Smooth muscle cell (in vitro differentiated cells): ENCODE measurements at regions not wholly inside any gene's neighbourhood (a gene's known extent, or its start where the extent isn't known, plus 50 kb on each side); places are given as distances from the start of the nearest gene placed in this dataset.

ENCODE experiments used
- DNase-seq: peaks from one replicate; lab custom pipeline; 2025; ENCODE audit not compliant: unreplicated experiment; lab: John Stamatoyannopoulos, UW
- H2AFZ ChIP-seq: fragments of 200-600 bp; sonication (generic); 2 replicates; pipeline ENCODE4 v1.6.0; 2016; ENCODE audit warnings: antibody characterized with exemption, low read depth, mild to moderate bottlenecking
- H3F3A ChIP-seq: fragments of 200-600 bp; sonication (generic); 2 replicates; pipeline ENCODE4 v1.6.0; 2017; ENCODE audit warnings: antibody characterized with exemption, low read depth
- H3K27ac ChIP-seq: fragments of 200-600 bp; sonication (generic); 2 replicates; pipeline ENCODE4 v1.5.1; 2016; ENCODE audit warnings: low read depth, mild to moderate bottlenecking
- H3K27me3 ChIP-seq: fragments of 200-600 bp; sonication (generic); 2 replicates; pipeline ENCODE4 v1.6.1; 2016; ENCODE audit warnings: low read depth, mild to moderate bottlenecking
- H3K36me3 ChIP-seq: fragments of 200-600 bp; sonication (generic); 2 replicates; pipeline ENCODE4 v1.5.1; 2016; ENCODE audit warnings: low read depth
- H3K4me1 ChIP-seq: fragments of 200-600 bp; sonication (generic); 2 replicates; pipeline ENCODE4 v1.5.1; 2016; ENCODE audit warnings: low read depth
- H3K4me2 ChIP-seq: fragments of 200-600 bp; sonication (generic); 2 replicates; pipeline ENCODE4 v1.6.0; 2016; ENCODE audit warnings: mild to moderate bottlenecking
- H3K4me3 ChIP-seq: fragments of 200-600 bp; sonication (generic); 2 replicates; pipeline ENCODE4 v1.5.1; 2016; ENCODE audit warnings: mild to moderate bottlenecking
- H3K79me2 ChIP-seq: fragments of 200-600 bp; sonication (generic); 2 replicates; pipeline ENCODE4 v1.6.0; 2016; ENCODE audit warnings: low read depth, mild to moderate bottlenecking
- H3K9ac ChIP-seq: fragments of 200-600 bp; sonication (generic); 2 replicates; pipeline ENCODE4 v1.6.0; 2016; ENCODE audit warnings: low read depth
- H3K9me3 ChIP-seq: fragments of 200-600 bp; sonication (generic); replicated peaks from 2 replicates; pipeline ENCODE4 v1.5.1; 2016; ENCODE audit warnings: low read depth
- H4K20me1 ChIP-seq: fragments of 200-600 bp; sonication (generic); 2 replicates; pipeline ENCODE4 v1.6.0; 2016; ENCODE audit warnings: low read depth
- CTCF ChIP-seq: fragments of 200-600 bp; sonication (generic); IDR thresholded peaks from 2 replicates; pipeline ENCODE4 v1.5.1; 2017; ENCODE audit warnings: borderline replicate concordance, mild to moderate bottlenecking, antibody characterized with exemption; ENCODE audit not compliant: insufficient read depth, poor library complexity, severe bottlenecking
- WGBS: methylation state at CpG from one replicate; pipeline ENCODE4 v1.1.7; 2016; ENCODE audit warnings: low lambda C conversion rate; 5-methylcytosine and 5-hydroxymethylcytosine counted together

- no peak for TF ChIP-seq CTCF
- no peak for DNase-seq
These were observed 122.6 kb upstream of the KLF4 start for GRCh38 chr9:107612136-107612535.

GRCh38 chr9:107609547-107609946, 120.0 kb upstream of the KLF4 start:
- no peak for TF ChIP-seq CTCF
- 90% methylated on average over 2 of the region's 2 CpGs for whole genome bisulfite sequencing
- Histone ChIP-seq H3K4me2 (no peak overlapping the region), H2AFZ (no peak overlapping the region), H3K27ac (no peak overlapping the region), H3K4me3 (no peak overlapping the region), H3K36me3 (no peaks in the 10 kb centered on the region), H3K4me1 (no peaks in the 10 kb centered on the region), H3K79me2 (no peaks in the 10 kb centered on the region), H3K27me3 (peaks cover 19% of the 10 kb centered on the region), H4K20me1 (no peaks in the 10 kb centered on the region), H3K9ac (no peak overlapping the region), H3F3A (no peaks in the 10 kb centered on the region), H3K9me3 (no peaks in the 10 kb centered on the region)
- DNase-seq, result no peak

More at GRCh38 chr9:107612136-107612535, 122.6 kb upstream of the KLF4 start:
- WGBS, result 63% methylated on average over 5 of the region's 5 CpGs
- Histone ChIP-seq H2AFZ (no peak overlapping the region), H3K27ac (no peak overlapping the region), H3K9ac (no peak overlapping the region), H3F3A (no peaks in the 10 kb centered on the region), H3K4me3 (no peak overlapping the region), H3K27me3 (peaks cover 11% of the 10 kb centered on the region), H4K20me1 (no peaks in the 10 kb centered on the region), H3K4me2 (no peak overlapping the region), H3K9me3 (no peaks in the 10 kb centered on the region), H3K4me1 (no peaks in the 10 kb centered on the region), H3K36me3 (no peaks in the 10 kb centered on the region), H3K79me2 (no peaks in the 10 kb centered on the region)

- TF ChIP-seq CTCF, result no peak
These were observed 116.7 kb upstream of the KLF4 start for GRCh38 chr9:107606149-107606790.

GRCh38 chr9:107605041-107605440, 115.5 kb upstream of the KLF4 start:
- no peaks in the 10 kb centered on the region for H3K79me2 ChIP-seq
- H2AFZ ChIP-seq, result no peak overlapping the region
- H4K20me1 ChIP-seq, result no peaks in the 10 kb centered on the region
- H3K4me2 ChIP-seq, result no peak overlapping the region
- 93% methylated on average over 4 of the region's 4 CpGs for WGBS
- H3K4me3 ChIP-seq, result no peak overlapping the region
- peaks cover 19% of the 10 kb centered on the region for H3K27me3 ChIP-seq
- TF ChIP-seq CTCF, result no peak
- no peaks in the 10 kb centered on the region for H3K9me3 ChIP-seq
- no peaks in the 10 kb centered on the region for H3K4me1 ChIP-seq
- H3K36me3 ChIP-seq, result no peaks in the 10 kb centered on the region
- no peak overlapping the region for H3K9ac ChIP-seq
- no peak for DNase-seq
- H3K27ac ChIP-seq, result no peak overlapping the region
- H3F3A ChIP-seq, result no peaks in the 10 kb centered on the region

More at GRCh38 chr9:107606149-107606790, 116.7 kb upstream of the KLF4 start:
- Histone ChIP-seq H3K36me3 (no peaks in the 10 kb centered on the region), H4K20me1 (no peaks in the 10 kb centered on the region), H3K27ac (no peak overlapping the region), H3K27me3 (peaks cover 19% of the 10 kb centered on the region), H2AFZ (no peak overlapping the region), H3K4me1 (no peaks in the 10 kb centered on the region), H3F3A (no peaks in the 10 kb centered on the region), H3K4me2 (no peak overlapping the region), H3K4me3 (no peak overlapping the region), H3K9me3 (no peaks in the 10 kb centered on the region), H3K9ac (no peak overlapping the region), H3K79me2 (no peaks in the 10 kb centered on the region)
- no peak for DNase-seq
- WGBS, result 94% methylated on average over 8 of the region's 8 CpGs
